ENCODE measurements at regions not wholly inside any gene's neighbourhood (a gene's known extent, or its start where the extent isn't known, plus 50 kb on each side); places are given as distances from the start of the nearest gene placed in this dataset.
A peak's percentile ranks its signal among the peaks of the same experiment; 100 is the strongest.
"Not testable (repeated sequence)": the region's sequence is repeated elsewhere in the genome, so short reads cannot be mapped to it uniquely, and the experiment has no call there.

GRCh38 chr3:195964318-195965107 is 56.2 kb upstream of the TNK2 start:
- H3K27me3 ChIP-seq (replicated peaks; ENCODE audit: control insufficient read depth, insufficient read depth, low read length, poor library complexity, severe bottlenecking); H3K4me3 ChIP-seq (ENCODE audit: insufficient read depth, low read depth, low read length, poor library complexity, severe bottlenecking); H3K4me1 ChIP-seq (ENCODE audit: control insufficient read depth, insufficient read depth, low read length, poor library complexity, severe bottlenecking); H3K27ac ChIP-seq (ENCODE audit: insufficient read depth, low read length, poor library complexity, severe bottlenecking); DNase-seq; H3K9me3 ChIP-seq (ENCODE audit: control insufficient read depth, low read length): not testable (repeated sequence)
- H3K36me3 ChIP-seq (ENCODE audit: control insufficient read depth, insufficient read depth, low read length): peaks cover 12% of the 10 kb centered on the region

- H3K9me3 ChIP-seq (ENCODE audit: control insufficient read depth, low read length); H3K4me3 ChIP-seq (ENCODE audit: insufficient read depth, low read depth, low read length, poor library complexity, severe bottlenecking); H3K27me3 ChIP-seq (replicated peaks; ENCODE audit: control insufficient read depth, insufficient read depth, low read length, poor library complexity, severe bottlenecking); DNase-seq; H3K27ac ChIP-seq (ENCODE audit: insufficient read depth, low read length, poor library complexity, severe bottlenecking); H3K36me3 ChIP-seq (ENCODE audit: control insufficient read depth, insufficient read depth, low read length); H3K4me1 ChIP-seq (ENCODE audit: control insufficient read depth, insufficient read depth, low read length, poor library complexity, severe bottlenecking): not testable (repeated sequence)
Observed at GRCh38 chr3:195962222-195962621, 53.9 kb upstream of the TNK2 start.

- H3K4me1 ChIP-seq (ENCODE audit: control insufficient read depth, insufficient read depth, low read length, poor library complexity, severe bottlenecking); H3K36me3 ChIP-seq (ENCODE audit: control insufficient read depth, insufficient read depth, low read length); H3K27ac ChIP-seq (ENCODE audit: insufficient read depth, low read length, poor library complexity, severe bottlenecking); H3K4me3 ChIP-seq (ENCODE audit: insufficient read depth, low read depth, low read length, poor library complexity, severe bottlenecking); H3K9me3 ChIP-seq (ENCODE audit: control insufficient read depth, low read length); H3K27me3 ChIP-seq (replicated peaks; ENCODE audit: control insufficient read depth, insufficient read depth, low read length, poor library complexity, severe bottlenecking): not testable (repeated sequence)
- DNase-seq: peak; percentile 9 to 28 (median 28)
Observed at GRCh38 chr3:195960971-195961775, 52.8 kb upstream of the TNK2 start.

GRCh38 chr3:195960164-195960563 is 51.8 kb upstream of the TNK2 start:
- H3K27me3 ChIP-seq (replicated peaks; ENCODE audit: control insufficient read depth, insufficient read depth, low read length, poor library complexity, severe bottlenecking); H3K4me3 ChIP-seq (ENCODE audit: insufficient read depth, low read depth, low read length, poor library complexity, severe bottlenecking); H3K9me3 ChIP-seq (ENCODE audit: control insufficient read depth, low read length); H3K36me3 ChIP-seq (ENCODE audit: control insufficient read depth, insufficient read depth, low read length); DNase-seq; H3K4me1 ChIP-seq (ENCODE audit: control insufficient read depth, insufficient read depth, low read length, poor library complexity, severe bottlenecking); H3K27ac ChIP-seq (ENCODE audit: insufficient read depth, low read length, poor library complexity, severe bottlenecking): not testable (repeated sequence)

GRCh38 chr3:195959367-195960157 is 51.2 kb upstream of the TNK2 start:
- not testable (repeated sequence) for H3K36me3 ChIP-seq (ENCODE audit: control insufficient read depth, insufficient read depth, low read length); H3K4me1 ChIP-seq (ENCODE audit: control insufficient read depth, insufficient read depth, low read length, poor library complexity, severe bottlenecking); H3K27me3 ChIP-seq (replicated peaks; ENCODE audit: control insufficient read depth, insufficient read depth, low read length, poor library complexity, severe bottlenecking); H3K9me3 ChIP-seq (ENCODE audit: control insufficient read depth, low read length); H3K4me3 ChIP-seq (ENCODE audit: insufficient read depth, low read depth, low read length, poor library complexity, severe bottlenecking); H3K27ac ChIP-seq (ENCODE audit: insufficient read depth, low read length, poor library complexity, severe bottlenecking); DNase-seq

GRCh38 chr3:195958736-195959135 is 50.4 kb upstream of the TNK2 start:
- H3K36me3 ChIP-seq (ENCODE audit: control insufficient read depth, insufficient read depth, low read length); DNase-seq; H3K27ac ChIP-seq (ENCODE audit: insufficient read depth, low read length, poor library complexity, severe bottlenecking); H3K4me1 ChIP-seq (ENCODE audit: control insufficient read depth, insufficient read depth, low read length, poor library complexity, severe bottlenecking); H3K27me3 ChIP-seq (replicated peaks; ENCODE audit: control insufficient read depth, insufficient read depth, low read length, poor library complexity, severe bottlenecking); H3K9me3 ChIP-seq (ENCODE audit: control insufficient read depth, low read length); H3K4me3 ChIP-seq (ENCODE audit: insufficient read depth, low read depth, low read length, poor library complexity, severe bottlenecking): not testable (repeated sequence)

Data from effector memory CD4-positive, alpha-beta T cell (primary cell).